A172 (cell line): ENCODE measurements at regions not wholly inside any gene's neighbourhood (a gene's known extent, or its start where the extent isn't known, plus 50 kb on each side); places are given as distances from the start of the nearest gene placed in this dataset.

Experiments used
- DNase-seq: peaks from one replicate; pipeline ENCODE4 v3.0.0-alpha.2; 2015; ENCODE audit warnings: low spot score

DNA sequence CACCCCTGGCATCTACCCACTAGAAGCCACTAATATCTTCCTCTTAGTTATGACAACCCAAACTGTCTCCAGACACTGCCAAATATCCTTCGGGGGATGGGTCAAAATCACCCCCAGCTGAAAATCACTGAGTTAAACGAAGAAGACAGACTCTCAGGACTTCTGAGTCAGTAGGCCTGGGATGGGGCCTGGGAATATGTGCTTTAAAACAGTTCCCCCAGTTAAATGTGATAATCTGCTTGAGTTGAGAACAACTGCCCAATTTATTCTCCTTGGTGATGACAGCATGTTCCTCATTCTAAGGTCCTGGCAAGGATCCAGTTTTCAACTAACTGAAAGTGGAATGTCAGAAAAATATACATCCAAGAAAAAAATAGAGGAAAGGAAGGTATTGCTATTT, 52.4 kb downstream of the CBLL2 start:
- DNase-seq: no peak

DNA sequence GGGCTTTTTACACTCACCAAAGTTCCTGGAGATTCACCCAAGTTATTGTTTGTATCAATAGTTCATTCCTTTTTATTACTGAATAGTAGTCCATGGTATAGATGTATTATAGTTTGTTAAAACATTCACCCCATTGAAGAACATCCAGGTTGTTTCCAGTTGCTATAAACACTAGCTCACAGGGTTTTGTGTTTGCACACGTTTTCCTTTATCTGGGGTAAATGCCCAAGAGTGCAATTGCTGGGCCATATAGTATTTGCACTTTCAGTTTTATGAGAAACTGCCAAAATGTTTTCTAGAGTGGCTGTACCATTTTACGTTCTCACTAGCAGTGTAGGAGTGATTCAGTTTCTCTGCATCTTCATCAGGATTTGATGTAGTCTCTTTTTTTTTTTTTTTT, 57.1 kb downstream of the CBLL2 start:
- no peak for DNase-seq

DNA sequence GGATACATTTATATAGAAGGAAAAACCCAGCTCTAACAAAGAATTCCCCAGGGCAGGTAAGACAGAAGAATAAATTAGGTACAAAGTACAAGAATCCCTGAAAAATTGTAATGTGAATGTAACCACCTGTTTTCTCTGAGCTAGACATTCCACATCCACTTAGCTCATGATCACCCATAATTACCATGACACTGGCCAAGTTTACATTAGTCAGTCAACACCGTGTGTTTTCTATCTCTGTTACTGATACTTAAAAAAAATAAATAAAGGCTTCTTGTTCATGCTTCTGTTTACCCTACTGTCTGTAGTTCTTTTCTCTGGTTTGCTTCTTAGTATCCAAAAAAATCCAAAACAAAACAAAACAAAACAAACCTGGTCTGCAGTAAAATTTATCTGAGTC, 66.0 kb downstream of the CBLL2 start:
- DNase-seq: no peak

DNA sequence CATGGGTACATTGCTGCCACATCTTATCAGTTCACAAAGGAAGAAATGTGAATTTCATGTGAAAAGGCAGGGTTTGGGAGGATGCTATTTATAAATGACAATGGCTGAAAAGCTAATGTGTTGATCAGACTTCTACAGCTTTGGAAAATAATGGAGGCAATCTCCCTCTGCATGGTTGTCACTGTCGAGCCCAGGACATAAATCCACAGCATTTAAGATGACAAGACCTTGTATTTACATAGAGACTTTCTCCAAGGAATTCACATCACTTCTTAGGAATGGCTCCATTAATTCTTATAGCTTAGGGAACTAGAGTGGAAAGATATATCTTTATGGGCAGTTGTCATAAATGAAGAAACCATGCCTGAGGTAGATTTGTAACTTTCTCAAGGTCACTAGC, 66.7 kb downstream of the CBLL2 start:
- no peak for DNase-seq

DNA sequence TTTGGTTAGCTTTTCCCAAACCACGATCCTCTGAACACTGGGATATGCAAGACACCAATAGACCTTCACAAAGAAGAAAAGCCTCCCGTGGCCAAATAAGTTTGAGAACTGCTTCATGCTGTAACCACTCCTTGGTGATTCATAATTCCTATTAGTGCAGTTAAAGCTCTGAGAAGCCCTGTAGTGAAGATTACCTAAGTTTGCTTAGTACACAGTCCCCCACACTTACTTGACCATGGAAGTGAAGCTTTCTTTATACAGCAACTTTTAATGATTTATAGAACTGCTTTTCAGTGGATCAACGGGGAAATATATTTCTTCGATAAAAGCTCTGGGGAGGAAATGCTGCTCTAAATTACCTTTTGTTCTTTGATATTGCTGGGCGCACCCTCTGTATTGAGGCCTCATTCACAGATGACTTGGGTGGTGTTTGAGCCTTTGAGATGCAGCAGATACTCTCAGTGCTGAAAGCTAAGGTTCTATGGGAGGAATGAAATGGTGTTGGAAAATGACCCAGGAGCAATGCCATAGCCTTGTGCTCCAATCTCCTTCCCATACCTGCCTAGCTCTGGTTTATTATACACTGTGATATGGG, 67.4 kb downstream of the CBLL2 start:
- DNase-seq: no peak

DNA sequence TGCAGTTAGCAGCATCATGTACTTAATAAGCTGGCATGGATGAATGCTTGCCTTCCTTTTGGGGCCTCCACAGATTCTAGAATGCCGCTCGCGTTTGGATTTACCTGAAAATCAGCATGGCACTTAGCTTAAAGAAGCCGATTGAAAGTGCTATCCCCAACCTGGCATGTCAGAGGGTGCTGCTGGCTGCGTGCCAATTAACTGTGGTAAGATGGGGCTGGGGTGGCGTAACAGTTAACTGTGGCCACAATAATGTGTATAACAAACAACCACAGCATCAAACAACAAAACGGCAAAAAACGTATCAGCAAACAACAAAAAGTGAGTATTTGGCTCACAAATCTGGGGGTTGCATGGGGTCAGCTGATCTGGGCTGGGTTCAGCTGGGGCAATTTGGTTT, 70.5 kb downstream of the CBLL2 start:
- no peak for DNase-seq

DNA sequence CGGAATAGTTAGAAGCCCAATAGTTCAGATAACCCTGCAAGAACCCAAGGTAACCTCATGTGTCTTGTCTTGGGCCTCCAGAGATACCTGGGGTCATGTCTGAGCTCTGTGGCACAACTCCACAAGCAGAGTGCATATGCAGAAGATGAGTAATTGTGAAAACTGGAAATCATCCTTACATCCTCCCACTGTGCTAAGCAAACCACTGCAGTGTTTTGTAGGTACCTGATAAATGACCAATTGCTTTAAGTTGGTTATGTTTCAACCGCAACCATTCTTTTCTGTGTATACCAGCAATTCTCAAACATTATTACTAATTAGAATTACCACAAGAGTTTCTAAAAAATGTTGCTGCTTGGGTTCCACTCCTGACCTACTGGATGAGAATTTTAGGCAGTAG, 73.2 kb downstream of the CBLL2 start:
- no peak for DNase-seq

DNA sequence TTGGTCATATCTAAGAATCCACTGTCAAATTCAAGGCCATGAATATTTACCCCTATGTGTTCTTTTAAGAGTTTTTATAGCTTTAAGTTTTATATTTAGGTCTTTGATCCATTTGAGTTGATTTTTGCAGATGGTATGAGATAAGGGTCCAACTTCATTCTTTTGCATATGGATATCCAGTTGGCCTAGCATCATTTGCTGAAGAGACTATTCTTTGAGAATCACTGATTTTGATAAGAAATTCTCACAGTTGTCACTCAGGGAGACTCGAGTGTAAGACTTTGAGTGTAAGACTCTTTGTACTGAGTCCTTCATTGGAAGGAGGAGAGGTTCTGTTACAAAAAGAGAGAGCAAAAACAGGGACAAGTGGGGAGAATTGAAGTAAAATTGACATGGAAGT, 74.8 kb downstream of the CBLL2 start:
- DNase-seq: no peak

DNA sequence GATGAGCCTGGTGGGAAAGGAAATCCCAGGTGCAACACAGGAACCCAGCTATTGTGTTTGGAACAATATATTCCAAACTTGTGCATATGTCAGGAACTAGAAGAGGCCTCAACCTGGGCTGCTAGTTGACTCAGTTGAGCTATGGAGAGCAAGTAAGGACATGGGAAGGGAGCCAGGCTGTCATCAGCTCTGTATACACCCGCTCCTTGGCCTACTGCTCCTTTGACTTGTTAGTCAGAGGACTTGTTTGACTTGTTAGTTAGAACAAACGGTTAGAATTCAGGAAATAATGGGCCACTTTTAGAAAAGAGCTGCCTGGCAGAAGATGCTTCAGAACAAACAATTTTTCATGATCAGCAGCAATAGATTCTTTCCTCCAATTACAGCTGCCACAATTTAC, 76.4 kb downstream of the CBLL2 start:
- no peak for DNase-seq

DNA sequence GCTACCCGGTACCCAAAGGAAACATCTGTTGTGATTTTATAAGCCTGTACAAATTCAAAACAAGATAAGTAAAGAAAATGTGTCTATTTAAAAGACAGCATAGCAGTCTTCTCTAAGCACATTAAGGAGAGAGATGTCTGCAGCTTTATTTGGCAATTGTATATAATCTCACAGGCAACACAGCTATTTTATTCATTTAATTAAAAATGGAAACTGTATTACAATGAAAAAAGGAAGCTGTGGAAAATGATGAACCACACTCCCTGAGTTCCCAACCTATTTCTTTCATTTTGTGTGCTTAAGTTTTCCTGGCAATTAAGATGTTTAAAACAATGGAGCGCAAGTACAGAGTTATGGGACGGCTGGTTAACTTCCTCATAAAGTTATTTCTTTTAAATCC, 78.4 kb downstream of the CBLL2 start:
- DNase-seq: no peak

DNA sequence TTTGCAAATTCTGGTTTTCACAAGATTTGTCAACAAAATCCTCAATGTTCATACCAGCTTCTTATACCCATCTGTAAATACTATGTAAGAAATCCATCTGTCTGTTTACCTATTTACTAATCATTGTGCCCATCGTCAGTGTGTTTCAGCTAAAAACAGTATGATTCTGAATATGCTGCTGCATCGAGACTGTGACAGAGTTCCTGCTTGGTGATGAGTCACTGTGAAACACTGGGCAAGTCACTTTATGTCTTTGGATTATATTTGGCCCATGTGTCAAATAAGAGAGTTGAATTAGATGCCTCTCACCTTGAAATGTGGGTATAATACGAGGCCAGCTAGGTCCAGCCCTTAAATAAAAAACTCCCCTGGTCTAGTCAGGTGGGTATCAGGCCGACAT, 79.3 kb downstream of the CBLL2 start:
- DNase-seq: peak; percentile 9

DNA sequence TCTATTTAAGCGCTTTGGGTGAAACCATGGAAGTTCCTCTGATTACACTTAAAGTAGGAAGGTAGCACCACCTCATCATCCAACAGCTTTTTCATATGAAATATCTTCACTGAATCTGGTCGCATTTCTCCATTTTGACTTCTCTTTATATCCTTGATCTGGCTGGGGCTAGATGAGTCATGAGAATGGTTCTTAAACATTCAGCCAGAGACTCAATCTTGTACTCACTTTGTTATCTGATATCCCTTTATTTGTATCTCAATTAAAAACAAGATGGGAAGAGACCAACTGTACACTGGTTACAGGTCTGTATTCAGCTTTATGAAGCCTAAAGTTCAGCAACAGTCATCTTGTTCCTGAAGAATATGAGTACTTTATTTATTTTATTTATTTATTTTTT, 84.9 kb downstream of the CBLL2 start:
- DNase-seq: no peak

DNA sequence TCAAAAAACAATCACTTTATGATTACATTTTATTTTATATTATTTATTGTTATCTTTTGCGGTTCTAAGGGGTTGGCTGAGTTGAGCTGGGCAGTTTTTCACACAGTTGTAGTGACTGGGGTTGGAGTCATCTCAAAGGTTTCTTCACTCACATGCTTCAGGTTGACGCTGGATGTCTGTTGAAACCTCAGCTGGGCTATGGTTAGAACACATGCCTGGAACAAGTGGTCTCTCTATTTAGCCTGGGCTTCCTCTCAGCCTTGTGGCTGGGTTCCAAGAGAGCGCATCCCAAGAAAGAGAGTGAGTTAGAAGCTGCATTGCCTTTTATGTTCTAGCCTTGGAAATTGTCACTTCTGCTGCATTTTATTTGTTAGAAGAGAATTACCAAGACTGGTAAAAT, 87.4 kb downstream of the CBLL2 start:
- DNase-seq: no peak

DNA sequence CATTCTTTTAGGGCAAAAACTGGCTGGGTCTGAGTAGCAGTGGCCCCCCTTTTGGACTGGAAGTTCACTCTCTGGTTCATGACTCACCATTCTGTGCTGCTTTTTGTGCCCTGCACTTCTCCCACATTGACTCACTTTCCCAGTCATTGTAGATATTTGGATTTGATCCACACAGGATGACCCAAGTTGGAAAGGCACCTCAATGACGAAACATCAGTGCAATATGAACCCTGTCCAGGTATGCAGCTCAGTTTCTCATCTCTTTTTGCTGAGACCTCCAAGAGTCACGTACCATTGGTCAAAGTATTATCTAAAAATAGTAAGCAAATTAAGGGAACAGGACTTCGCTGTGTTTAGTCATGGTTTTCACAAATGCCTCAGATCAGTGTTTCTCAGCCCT, 92.7 kb downstream of the CBLL2 start:
- peak; percentile 68 for DNase-seq

DNA sequence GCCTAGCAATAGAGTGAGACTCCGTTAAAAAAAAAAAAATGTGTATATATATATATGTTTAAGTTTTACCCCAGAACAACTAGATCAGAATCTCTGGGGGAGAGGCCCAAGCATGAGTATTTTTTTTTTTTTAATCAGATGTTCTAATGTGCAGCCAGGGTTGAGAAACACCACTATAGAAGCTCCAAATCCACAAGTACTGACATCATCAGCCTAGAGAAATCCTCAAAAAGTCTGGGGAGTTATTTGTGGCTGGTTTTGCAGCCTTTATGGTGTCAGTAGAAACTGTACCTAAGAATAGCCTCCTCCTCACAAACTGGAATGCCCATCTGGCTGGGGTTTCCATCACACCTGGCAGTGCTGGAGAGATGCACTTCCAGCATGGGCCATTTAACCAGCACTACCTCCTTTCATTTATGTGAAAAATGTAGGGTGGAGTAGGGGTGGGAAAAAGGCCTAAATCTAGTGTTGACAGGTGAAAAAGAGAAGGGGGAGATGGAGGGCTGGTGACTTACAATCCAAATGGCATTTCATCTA, 93.5 kb downstream of the CBLL2 start:
- no peak for DNase-seq

DNA sequence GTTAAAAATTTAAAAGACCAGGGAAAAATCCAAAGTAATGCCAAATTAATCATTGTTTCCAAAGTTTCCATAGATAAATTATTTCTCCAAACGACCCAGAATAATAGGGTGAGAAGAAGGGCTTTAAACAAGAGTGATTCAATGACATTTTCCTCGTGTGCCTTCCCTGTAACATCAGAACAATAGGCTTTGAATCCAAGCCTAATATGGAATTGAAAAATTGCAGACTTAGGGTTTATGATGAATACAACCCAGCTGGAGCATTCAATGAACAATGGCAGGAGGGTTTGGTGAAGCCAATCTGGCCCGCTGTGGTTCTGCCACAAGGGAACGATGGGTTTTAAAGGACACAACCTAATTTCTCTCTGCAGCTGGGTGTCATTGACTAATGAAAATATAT, 94.2 kb downstream of the CBLL2 start:
- no peak for DNase-seq

DNA sequence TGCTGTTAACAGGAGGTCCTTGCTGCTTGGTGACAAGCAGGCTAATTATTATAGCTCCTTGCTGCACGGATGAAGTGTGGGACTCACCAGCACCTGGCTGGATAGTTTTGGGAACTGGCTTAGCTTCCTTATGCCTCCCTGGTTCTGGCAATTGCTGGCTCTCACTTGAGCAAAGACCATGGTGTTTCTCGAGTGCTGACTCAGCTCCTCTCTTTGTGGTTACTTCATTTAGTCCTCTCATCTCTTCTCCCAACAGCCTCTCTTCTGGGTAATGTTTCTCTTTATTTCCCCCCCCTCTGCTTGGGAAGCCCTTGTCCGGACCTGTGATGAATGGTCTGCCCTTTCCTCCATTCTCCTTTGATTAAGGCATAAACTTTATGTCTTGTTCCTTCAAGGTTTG, 100.4 kb downstream of the CBLL2 start:
- DNase-seq: no peak

DNA sequence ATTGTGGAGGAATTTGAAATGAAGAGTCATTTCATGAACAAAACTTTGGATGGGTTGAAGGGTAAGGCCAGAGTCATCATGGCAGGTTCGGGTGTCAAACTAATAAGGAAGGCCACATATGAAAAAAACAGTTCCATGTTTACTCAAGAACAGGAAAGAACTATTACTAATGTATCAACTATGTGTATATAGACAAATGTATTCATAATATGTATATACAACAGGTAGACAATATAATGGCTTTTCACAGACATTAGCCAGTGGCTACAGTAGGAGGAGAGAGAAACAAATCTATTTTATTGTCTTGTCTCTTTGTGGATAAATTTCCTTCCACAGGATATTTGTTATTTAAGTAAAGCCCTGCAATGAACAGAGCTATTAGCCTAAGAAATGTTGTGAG, 101.1 kb downstream of the CBLL2 start:
- DNase-seq: no peak

DNA sequence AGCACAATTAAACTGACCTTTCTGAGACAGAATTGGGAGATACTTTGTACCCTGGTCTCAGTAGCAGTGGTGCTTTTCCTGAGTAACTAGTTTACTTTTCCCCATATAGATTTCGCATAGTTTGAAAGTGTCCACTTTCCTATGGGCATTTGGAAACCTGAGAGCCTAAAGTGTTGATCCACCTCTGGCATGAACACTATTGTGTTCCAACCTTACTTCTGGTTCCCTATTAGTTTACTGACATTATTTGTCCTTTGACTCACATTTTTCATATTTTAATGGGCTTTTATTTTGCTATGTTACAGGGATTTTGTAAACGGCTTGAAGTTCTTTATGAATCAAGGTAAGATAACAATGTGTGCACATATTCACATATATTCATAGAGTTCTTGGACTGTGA, 103.7 kb downstream of the CBLL2 start:
- no peak for DNase-seq

DNA sequence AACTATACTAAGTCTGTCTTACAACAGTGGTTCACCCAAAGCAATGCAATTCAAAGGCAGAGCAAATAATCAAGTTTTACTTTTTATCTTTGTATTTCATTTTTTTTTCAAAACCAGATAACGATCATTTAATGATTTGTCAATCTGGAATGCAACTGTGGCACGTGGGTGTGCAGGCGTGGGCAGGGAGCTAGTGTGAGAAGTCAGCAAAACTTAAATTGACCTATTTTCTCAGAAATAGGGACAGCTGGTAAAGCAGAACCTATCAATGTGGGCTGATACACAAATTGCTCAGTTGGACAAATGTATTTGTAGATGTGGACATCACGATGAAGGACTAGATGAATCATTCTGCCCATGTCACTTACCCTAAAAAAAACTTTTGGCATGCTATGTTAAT, 105.6 kb downstream of the CBLL2 start:
- no peak for DNase-seq

DNA sequence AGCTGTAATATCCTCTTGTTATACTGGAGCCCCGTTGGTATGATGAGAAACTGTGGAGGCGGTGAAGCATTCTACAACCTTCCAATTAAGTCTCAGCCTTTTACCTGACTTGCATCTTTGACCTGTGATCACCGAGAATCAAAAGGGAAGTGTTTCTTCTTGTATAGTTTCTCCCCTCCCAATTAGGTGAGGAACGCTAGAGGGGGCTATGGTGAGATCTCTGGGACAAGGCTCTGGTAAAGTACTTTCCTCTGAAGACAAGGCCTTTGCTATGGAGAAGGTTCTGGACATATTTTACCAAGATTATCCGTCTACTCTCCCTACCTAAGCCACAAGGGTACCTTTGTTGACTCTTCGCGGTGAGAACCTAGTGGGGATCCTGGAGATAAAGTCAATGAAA, 111.3 kb downstream of the CBLL2 start:
- DNase-seq: no peak

DNA sequence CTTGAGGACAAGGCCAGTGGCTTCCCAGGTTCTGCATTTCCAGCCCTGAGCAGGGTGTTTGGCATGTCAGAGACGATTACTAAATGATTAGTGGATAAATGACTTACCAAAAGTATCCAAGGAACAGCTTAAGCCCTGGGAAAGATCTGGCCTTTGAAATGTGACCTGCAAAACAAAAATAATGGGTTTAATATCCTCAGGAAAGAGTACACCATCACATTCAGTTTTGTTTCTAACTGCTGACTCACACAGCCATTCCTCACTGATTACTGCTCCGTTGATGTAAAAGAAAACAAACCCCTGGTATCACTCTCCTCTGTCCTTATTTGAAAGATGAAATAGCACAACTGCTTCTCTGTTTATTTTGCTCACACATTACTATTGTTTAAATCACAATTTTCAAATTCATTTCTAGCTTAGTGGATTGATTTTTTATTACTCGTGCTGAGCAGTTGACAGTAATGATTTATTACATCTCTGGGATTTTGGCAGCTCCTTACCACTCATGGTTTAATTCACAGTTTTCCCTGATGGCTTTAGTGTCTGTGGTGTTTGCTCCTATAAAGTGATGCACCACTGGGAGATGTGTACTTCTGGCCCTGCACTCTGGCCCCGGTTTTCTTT, 117.0 kb downstream of the CBLL2 start:
- DNase-seq: peak; percentile 90

DNA sequence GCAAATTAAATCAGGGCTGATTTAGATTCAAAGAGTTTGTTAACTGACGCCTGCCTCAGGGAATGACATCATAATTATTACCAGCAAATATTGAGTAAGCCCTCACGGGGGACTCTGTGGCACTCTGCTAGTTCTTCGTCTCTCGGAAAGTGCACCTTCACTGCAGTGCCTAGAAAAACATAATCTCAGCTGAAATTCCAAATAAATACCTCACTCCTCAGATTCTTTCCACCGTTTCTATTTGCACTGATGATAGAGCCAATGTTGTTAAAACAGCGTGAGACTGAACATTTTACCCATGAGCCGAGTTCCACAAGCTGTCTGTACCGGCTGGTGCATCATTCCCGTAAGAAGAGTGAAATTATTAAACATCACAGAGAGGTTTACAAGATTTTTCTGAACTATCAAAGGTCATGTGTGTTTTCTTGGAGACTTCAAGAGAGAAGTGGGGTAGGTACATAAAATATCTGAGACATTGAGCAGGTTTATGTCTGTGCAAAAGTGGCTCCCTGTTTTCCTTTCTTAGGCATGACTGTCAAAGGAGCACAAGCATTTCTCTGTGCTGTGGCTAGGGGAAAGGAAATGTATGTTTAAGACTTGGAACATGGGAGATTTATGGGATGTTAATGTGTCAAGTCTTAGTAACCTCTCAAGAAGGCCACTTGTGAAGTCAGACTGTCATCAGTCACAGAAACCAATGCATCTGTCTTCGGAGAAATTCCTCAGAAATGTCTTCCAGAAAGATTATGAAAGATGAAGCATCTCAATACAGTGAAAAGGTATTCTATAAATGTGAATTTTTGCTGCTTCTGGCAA, 119.6 kb downstream of the CBLL2 start:
- no peak for DNase-seq
